NCI-H146 (cell line): ENCODE measurements at regions not wholly inside any gene's neighbourhood (a gene's known extent, or its start where the extent isn't known, plus 50 kb on each side); places are given as distances from the start of the nearest gene placed in this dataset.
"Not testable (repeated sequence)": the region's sequence is repeated elsewhere in the genome, so short reads cannot be mapped to it uniquely, and the experiment has no call there.

Source experiments
- DNase-seq: peaks from one replicate; lab custom pipeline; 2025; lab: John Stamatoyannopoulos, UW

DNA sequence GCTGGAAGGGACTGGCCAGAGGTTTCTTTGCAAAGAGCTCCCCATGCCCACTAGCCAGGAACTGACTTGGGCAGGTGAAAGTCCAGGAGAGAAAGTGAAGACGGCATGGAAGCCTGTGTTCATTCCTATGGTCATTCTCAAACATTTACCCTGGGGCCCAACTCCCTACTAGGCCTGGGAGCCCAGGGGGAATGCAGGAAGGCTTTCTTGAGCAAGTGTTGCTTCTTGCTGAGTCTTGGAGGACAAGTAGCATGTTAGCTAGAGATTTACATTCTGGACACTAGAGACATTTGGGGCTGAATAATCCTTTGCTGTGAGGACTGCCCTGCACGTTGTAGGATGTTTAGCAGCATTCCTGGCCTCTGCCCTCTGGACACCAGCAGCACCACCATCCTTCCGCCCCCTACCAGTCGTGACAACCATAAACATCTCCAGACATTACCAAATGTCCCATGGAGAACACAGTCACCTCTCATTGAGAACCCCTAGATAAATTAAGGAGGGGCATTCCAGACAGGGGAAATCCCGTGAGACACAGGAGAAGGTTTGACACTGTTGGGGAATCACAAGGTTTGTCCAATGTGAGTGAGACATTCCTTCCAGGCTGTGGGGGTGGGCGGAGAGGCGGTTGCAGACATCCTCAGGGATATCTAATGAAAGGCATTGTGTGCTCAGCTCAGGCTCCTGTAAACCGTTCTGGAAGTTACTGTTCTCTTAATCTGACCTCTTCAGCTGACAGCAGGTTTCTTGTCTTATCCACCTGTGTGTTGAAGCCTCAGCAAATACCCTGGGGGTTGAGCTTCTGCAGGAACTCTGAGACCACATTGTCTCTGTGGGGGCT, 236.2 kb downstream of the TLE3 start:
- DNase-seq: no peak

- no peak for DNase-seq
Observed at GRCh38 chr15:69862540-69862939, 235.2 kb downstream of the TLE3 start.

DNA sequence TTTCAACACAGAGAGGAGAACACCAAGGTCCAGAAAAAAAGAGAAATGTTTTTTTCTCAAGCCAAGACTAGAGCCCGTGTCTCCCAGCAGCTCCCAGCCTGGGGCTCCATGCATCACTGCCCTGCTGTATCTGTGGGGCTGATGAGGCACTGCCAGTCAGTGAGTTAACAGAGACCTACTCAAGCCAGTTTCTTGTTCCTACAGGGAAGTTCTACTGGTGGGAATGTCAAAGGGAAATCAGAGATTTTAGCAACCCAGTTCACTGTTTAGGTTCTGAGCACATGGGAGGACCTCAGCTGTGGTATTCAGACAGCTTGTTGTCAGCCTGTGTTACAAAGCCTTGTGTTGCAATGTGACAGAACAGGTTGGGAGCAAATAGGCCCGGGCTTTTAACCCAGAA, 234.3 kb downstream of the TLE3 start:
- DNase-seq: no peak

DNA sequence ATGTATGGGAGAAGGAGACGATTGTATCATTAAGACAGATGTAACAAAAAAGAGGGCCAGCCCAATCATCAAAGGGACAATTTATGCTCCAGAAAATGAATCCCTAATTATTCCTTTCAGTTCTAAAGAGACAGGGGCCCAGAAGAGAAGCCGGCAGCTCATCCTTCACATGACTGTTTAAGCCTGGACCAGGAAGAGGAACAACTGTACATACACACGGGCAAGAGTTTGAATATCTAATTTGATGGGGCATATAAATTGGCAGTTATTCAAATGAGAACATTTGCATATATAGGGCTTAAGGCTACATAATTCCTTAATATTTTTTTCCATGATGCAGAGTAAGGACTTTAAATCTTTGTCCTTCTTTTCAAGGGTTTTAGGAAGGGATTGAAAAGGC, 232.3 kb downstream of the TLE3 start:
- DNase-seq: no peak

DNA sequence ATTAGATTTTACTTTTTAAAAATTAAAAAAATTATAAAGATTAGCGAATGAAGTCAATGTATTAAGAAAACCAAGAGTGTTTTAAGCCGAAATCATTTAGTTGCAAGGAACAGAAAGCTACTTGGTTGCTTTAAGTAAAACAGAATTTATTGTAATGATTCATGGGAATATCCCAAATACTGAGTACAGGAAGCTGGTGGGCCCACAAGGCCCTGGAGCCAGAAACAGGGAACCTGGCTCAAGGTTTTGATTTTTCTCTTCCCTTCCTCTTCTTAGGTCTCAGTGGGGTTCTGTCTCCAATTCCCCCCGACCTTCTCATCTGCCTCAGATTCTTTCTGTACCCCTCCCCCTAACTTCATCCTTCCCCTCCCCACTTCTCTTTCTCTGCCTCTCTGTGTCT, 229.0 kb downstream of the TLE3 start:
- DNase-seq: no peak

DNA sequence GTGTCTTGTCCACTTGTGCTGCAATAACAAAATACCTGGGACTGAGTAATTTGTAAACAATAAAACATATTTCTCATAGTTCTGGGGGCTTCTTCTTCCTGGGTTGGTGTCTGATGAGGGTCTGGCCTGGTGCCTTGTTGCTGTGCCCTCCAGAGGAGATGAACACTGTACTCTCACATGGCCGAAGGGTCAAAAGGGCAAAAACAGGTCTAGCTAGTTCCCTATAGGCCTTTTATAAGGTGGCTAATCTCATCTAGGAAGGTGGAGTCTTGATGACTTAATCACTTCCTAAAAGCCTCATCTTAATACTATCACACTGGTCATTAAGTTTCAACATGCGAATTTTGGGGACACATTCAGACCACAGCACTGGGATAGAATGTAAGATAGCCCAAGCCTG, 228.4 kb downstream of the TLE3 start:
- DNase-seq: no peak

- no peak for DNase-seq
Observed at GRCh38 chr15:69869881-69870505, 227.7 kb downstream of the TLE3 start.

DNA sequence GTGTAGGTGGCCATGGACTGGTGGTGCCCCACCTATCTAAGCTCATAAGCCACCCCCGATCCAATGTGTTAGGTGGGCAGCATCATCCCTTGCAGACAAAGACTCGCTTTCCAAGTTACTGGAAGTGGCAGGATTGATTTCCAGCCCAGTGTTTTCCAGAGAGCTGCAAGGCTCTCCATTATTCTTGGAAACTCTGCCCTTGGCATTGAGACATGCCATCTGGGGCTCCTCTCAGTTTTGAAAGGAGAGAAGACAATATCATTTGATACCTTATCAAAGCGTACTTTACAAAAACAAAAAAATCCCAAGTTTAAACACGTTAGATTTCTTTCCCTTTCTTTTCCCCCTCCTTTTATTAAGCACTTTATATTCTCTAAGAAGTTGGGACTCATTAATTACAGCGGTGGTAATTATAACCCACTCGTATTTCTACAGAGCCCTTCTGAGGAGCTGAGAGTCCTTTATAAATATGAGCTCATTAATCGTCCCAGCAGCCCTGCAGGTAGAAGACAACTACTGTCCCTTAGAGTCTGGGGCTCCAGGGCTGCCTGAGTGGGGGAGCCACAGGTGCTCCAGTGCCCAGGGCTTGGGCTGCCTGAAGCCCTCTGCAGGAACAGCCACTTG, 226.1 kb downstream of the TLE3 start:
- DNase-seq: no peak

- DNase-seq: no peak
Observed at GRCh38 chr15:69873807-69874206, 223.9 kb downstream of the TLE3 start.

- DNase-seq: no peak
Observed at GRCh38 chr15:69874321-69874720, 223.4 kb downstream of the TLE3 start.

GRCh38 chr15:69876064-69876940, 221.4 kb downstream of the TLE3 start:
- DNase-seq: no peak

DNA sequence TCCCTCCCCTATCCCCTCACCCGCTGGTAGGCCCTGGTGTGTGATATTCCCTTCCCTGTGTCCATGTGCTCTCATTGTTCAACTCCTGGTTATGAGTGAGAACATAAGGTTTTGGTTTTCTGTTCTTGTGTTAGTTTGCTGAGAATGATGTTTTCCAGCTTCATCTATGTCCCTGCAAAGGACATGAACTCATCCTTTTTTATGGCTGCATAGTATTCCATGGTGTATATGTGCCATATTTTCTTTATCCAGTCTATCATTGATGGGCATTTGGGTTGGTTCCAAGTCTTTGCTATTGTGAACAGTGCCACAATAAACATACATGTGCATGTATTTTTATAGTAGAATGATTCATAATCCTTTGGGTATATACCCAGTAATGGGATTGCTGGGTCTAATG, 217.8 kb downstream of the TLE3 start:
- not testable (repeated sequence) for DNase-seq

DNA sequence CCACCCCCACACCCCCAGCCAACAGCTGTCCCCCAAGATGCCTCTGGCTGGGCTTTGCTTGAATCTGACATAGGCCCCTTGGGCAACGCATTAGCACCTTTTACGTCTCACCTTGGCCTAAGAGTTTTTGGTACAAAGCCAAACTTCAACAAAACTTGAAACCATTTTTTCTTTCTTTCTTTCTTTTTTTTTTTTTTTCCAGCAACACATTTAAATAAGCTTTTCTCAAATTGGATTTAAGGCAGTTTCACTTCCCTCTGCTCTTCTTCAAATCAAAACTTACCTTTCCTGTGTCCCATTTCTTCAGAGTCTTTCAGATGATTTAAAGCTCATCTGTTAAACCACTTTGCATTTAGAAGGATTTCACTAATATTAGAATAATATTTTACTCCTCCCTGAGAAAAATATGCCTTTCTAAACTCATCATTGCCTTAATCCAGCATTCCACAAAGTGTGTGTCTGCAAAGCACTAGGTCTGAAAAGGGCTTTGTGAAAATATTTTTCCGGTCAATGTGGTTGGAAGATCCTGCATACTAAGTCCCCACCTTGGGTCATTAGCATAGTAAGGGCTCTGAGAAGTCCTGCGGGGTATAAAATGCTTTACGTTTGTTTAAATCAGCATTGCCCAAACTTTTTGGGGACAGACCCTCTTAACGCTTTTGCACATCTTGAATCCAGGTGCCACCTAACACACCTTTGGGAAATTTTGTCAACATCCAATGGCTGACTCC, 217.0 kb downstream of the TLE3 start:
- DNase-seq: no peak

DNA sequence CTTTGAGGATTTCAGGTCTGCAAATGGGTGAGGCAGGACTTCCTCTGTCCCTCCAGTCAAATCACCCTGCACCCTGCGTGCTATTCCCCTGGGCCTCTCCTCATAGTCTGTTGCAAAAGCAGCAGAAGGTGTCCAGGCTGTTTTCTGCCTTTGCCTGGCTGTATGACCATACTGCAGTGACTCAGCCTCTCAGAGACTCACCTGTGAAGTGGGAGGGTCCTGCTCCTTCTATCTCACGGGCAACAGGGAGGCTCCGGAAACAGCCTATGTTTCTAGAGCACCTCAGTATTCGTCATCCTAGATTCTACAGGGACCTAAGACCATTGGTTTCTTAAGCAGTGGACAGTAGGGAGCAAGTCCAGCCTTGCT, 216.4 kb downstream of the TLE3 start:
- DNase-seq: no peak

- no peak for DNase-seq
Observed at GRCh38 chr15:69881766-69882165, 216.0 kb downstream of the TLE3 start.

DNA sequence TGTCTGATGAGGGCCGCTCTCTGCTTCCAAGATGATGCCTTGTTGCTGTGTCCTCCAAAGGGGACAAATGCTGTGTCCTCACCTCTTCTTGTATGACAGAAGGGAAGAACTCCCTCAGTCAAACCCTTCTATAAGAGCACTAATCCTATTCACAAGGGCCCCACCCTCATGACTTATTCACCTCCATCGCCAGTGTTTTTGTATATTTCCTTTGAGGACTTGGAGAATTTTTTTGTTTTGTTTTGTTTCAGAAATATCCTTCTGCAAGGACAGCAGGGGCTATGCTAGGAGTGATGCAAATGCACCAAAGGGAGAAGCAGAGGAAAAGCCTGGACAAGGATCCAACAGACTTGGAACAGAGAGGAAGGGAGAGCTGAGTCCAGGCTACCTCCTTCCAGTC, 214.4 kb downstream of the TLE3 start:
- DNase-seq: no peak

DNA sequence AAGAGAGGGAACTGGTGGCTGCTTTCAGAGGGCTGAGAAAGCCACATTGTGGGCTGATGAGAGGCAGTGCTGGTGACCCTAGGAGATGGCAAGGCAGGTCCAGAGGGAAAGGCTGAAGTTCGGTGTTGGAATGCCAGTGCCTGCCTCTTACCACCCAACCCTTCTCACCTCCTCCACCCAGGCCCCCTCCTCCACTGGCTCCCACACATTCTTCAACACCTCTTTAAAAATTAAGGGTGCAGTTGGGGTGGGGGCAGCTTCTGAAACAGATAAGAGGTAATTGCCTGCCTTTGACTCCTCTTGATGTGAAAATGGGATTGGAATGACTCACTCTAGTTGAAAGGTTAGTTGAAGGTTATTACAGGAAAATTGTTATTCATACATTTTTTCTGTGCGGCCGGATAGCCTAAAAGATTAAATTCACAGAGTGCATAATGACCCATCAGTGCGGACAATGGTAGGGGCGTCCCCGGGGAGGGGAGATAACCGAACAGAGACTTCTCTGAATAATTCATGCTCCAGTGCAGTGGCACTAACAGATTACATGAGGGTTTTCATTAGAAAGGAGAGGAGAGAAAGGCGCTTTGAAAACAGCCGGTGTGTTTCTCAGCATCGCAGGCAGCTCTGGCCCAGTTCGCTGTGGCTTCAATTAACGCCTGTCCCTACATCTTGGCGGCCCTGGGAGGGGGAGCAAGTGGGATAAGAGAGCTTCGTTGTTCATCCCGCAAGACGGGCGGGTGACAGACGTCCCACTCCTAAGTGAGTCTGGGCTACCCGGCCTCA, 212.4 kb downstream of the TLE3 start:
- DNase-seq: no peak

DNA sequence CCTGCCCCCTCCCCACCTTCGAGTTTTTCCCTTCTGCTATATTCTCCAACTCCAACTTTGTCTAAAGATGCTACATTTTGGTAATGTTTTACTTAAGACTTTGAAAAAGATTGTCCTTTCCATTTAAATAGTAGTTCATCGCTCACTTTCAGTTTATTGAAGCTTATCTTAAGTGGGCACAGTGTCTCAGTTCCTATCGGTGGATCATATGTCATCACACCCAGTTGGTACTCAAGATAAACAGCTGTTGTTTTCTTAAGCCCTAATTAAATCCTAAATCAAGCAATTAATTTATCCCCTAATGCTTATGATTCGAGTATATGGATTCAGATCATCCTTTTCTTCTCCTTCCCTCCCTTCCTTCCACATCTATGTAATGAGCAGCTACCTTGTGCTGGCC, 210.7 kb downstream of the TLE3 start:
- DNase-seq: no peak

DNA sequence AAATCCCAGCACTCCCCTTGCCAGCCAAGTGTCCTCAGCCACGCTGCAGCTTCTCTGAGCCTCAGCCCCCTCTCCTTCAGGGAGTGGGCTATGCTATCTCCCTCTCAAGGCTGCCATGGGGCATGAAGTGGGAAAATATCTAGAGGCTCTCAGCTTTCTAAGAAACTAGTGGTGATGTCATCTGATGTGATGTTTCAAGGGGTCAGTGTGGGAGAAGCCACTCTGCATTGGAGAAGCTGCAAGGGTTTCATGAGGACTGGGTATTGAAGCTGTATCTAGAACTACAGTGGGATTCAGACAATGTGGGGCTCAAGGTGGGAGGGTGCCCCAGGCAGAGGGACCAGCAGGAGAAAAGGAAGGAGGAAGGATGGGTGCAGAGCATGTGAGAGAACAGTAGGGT, 210.2 kb downstream of the TLE3 start:
- DNase-seq: no peak

DNA sequence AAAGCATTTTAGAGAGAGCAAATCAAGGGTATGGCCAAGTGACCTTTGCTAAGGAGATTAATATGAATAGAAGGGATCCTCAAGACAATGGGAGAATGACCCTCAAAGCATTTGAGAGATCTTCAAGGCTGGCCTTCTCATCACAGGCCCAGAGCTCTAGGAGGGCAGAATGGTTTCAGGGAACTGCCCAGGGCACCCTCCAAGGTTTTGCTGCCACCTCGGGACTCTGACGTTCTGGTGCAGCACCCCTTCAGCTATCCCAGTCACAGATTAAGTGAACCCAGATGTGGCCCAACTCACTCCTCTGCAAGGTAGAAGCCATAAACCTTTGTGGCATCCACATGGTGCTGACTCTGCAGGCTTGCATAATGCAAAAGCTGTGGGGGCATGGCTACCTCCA, 209.3 kb downstream of the TLE3 start:
- no peak for DNase-seq

- DNase-seq: no peak
Observed at GRCh38 chr15:69891070-69891536, 206.6 kb downstream of the TLE3 start.
